GM13976 (cell line): ENCODE measurements at regions not wholly inside any gene's neighbourhood (a gene's known extent, or its start where the extent isn't known, plus 50 kb on each side); places are given as distances from the start of the nearest gene placed in this dataset.
"Not testable (repeated sequence)": the region's sequence is repeated elsewhere in the genome, so short reads cannot be mapped to it uniquely, and the experiment has no call there.

Experiments
- DNase-seq: peaks from one replicate; pipeline ENCODE4 v3.0.0; 2012; ENCODE audit warnings: low spot score
- in situ Hi-C: fragments of 300-500 bp; cut with MboI; formaldehyde crosslinking; loops from one replicate; pipeline ENCODE4 v1.12.0; 2022; ENCODE audit warnings: low sequenced_read_pairs, mixed read lengths, inconsistent platforms; ENCODE audit not compliant: unreplicated experiment
- TF ChIP-seq, protein P1 (sequence below): IDR thresholded peaks from 2 replicates; pipeline ENCODE4 v1.5.1; 2012; ENCODE audit warnings: borderline replicate concordance, mild to moderate bottlenecking; ENCODE audit not compliant: insufficient read depth; ENCODE audit errors: extremely low read depth, missing control alignments, control extremely low read depth

DNA sequence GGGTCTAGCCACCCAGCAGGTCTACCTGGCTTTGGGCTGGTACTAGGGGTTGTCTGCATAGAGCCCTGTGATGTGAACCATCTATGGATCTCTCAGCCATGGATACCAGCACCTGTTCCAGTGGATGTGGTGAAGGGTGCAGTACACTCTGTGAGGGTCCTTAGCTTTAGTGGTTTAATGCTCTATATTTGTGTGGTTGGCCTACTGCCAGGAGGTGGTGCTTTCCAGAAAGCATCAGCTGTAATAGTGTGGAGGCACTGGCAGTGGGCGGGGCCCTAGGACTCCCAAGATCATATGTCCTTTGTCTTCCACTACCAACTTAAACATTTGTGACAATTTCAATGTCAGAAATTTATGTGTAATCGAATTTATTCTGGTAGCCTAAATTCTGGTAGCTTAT, 1065.1 kb downstream of the RPIA start:
- DNase-seq, in situ Hi-C loops: not testable (repeated sequence)

DNA sequence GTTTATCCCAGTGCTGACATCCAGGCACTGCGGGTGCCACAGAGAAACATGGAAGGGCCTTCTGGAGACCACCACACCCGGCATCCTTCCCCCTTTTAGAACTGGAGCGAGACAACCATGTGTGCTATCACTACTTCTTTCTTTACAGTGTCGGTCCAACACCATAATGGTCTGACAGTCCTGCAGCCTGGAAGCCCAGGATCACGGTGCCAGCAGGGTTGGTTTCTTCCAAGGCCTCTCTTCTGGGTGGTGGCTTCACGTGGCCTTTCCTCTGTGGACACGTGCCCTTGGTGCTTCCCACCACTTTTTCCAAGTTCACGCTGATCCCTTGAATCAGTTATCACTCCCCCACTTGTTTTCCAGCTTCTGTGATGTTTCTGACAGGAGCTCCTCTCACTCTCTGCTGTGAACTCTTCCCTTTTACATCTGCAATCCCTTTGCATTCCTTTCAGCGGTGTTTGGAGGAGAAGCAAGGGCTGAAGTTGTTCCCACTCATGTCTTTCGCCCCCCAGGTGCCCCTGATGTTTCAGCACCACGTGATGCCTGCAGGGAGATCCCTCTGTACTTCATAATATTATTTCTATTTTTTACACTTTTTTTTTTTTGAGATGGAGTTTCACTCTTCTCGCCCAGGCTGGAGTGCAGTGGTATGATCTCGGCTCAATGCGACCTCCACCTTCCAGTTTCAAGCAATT, 1067.0 kb downstream of the RPIA start:
- DNase-seq, in situ Hi-C loops: not testable (repeated sequence)

DNA sequence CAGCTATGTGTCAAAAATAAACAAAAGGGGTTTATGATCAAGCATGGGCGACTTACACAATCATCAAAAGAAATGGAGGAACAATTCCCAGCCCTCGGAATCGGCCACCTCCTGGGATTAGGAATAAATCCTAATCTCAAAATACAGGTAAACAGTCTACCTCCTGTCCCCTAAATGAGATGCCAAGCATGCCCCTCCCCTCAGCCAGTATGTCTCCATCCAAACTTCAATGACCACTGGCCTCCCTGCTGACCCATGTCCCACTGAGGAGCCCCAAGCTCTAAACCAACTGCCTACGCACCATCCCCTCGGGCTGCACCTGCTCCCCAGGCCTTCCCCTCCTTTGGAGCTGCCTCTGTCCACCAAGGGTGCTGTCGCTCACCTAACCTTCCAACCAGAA, 1069.3 kb downstream of the RPIA start:
- in situ Hi-C loops, DNase-seq: not testable (repeated sequence)

DNA sequence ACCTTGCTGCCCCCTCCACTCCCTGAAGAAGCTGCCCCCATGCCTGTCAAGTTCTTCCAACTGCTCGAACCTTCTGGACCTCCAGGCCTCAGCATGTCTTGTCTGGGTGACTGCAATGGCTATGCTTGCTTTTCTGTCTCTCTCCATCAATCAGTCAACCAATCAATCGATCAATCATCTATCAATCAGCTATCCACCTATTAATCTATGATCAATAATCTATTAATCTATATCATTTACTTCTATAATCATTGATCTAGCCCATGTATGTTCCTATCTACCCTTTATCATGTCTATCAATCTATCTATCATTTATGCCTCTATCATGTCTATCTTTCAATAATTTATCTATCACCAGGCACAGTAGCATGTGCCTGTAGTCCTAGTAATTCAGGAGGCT, 1069.7 kb downstream of the RPIA start:
- in situ Hi-C loops, DNase-seq: not testable (repeated sequence)

DNA sequence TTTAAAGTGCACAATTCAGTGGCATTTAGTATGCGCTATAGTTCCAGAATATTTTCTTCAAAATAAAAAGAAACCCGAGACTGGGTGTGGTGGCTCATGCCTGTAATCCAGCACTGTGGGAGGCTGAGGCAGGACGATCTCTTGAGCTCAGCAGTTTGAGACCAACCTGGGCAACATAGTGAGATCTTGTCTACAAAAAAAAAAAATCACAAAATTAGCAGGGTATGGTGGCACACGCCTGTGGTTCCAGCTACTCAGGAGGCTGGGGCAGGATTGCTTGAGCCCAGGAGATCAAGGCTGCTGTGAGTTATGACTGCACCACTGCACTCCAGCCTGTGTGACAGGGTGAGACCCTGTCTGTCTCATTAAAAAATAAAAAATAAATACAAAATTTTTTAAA, 1070.4 kb downstream of the RPIA start:
- DNase-seq, in situ Hi-C loops: not testable (repeated sequence)

DNA sequence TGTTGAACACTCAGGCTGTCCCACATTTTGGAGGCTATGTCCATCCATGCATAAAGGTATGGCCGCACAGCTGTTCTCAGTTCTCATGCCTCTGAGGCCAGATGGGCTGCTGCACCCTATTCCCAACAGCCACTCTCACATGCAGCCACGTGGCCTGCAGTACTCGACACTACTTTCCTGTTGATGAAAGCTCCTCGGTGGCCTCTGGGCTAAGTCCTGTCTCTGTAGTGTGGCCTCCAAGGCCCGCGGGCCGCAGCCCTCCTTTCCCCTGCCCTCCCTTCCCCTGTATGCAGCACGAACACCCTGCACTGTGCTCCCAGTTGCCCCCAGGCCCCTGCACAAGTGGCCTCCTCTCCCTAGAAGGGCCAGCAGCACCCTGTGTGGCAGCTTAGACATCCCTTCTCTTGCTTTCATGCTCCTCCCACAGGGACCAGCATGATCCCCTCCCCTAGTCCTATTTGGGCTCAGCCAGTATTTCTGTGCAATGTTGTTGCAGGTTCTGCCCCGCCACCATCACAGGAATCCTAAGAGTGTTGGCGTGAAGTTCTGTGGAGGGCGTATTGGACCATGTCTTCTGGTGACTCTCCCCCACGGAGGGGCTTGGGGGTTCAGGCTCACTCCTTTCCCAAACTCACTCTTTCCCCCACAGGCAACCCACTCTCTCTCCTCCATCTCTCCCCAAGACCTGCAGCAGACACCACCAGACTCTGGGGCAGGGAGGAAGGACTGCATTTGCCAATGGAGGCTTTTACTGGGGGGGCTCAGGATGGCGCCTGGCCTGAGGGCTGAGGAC, 1071.2 kb downstream of the RPIA start:
- in situ Hi-C loops: not testable (repeated sequence)
- DNase-seq: peak; percentile 7

DNA sequence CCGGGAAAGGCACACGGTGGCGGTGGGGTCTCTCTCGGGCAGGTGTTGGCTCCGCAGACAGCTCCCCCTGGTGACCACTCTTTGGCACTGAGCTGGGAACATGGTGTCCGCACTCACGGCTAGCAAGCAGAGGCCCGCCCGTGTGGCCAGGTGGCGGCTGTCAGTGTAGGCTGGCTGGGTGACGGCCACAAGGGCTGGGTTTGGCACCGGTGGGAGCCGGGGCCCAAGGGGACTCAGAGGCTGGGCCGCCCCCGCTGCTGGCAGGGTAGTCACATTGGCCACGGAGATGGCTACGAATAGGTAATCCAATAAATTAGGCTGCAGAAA, 1071.7 kb downstream of the RPIA start:
- TF ChIP-seq, protein P1, sequence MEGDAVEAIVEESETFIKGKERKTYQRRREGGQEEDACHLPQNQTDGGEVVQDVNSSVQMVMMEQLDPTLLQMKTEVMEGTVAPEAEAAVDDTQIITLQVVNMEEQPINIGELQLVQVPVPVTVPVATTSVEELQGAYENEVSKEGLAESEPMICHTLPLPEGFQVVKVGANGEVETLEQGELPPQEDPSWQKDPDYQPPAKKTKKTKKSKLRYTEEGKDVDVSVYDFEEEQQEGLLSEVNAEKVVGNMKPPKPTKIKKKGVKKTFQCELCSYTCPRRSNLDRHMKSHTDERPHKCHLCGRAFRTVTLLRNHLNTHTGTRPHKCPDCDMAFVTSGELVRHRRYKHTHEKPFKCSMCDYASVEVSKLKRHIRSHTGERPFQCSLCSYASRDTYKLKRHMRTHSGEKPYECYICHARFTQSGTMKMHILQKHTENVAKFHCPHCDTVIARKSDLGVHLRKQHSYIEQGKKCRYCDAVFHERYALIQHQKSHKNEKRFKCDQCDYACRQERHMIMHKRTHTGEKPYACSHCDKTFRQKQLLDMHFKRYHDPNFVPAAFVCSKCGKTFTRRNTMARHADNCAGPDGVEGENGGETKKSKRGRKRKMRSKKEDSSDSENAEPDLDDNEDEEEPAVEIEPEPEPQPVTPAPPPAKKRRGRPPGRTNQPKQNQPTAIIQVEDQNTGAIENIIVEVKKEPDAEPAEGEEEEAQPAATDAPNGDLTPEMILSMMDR: no peak

DNA sequence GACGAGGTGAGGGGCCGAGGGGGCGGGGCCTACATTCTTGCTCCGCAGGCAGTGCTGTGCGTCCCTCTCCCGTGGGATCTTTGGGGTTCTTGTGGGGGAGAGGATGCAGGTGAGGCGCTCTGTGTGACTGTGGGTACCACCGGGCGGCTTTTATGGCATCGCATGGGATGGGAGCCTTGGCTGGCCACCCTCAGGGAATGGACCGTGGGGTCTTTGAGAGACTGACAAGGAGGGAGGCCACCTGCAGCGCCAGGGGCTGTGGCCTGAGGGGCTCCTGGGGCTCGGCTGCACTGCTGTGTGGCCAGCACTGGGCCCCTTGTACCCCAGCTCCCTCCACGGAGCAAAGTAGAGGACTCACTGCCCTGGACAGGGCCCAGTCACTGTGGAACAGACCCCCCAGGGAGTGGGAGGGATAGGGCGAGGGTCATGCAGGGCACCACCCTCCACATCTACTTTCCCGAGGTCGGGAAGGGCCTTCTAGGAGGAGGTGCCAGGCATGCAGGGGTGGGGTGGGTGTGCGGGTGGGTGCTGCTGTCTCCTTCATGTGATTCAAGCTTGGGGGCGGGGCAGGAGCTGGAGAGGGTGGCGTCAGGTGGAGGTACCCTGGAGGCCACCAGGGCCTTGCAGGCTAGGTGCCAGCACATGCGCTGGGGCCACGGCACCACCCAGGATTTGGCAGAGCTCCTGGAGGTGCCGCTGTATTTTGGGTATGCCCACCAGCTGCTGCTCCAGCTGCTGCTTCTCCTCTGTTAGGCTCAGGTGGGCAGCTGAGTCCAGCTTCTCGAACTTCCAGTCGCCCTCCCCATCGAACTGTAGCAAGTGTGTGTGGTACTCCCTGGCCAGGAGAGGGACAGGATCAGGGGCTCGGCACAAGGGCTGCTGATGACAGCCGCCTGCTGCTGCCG, 1072.4 kb downstream of the RPIA start:
- TF ChIP-seq, protein P1: no peak
- in situ Hi-C loops: no loop called here
- DNase-seq: peak; percentile 23

More for the DNA sequence above, 1071.7 kb downstream of the RPIA start:
- in situ Hi-C loops: no loop called here
- peak; percentile 8 for DNase-seq

DNA sequence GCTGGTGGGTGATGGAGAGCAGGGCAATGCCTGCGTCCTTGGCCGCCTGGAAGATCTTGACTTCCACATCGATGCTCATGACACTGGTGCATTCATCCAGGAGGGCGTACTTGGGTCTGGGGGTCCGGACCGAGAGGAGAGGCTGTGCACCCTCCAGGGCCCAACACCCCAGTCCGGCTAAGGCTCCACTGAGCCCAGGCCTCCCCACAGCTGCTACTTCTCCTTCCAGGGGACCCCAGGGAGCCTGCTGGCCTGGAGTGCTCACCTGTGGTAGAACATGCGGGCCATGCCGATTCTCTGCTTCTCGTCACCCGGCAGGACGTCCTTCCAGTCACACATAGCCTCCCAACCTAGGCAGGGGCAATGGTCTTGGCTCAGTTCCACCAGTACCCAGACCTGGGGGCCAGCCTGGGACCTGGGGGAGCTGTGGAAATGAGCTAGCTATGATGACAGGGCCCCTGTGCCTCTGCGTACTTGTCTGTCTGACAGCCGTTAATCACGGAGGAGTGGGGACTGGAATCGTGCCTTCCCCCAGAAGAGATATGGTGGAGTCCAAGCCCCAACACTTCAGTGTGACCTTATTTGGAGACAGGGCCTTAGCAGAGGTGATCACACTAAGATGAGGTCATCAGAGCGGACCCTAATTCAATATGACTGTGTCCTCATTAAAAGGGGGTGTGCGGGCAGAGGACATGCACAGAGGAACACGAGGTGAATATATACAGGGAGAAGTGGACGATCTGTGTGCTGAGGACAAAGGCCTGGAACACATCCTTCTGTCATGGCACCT, 1073.3 kb downstream of the RPIA start:
- peak; percentile 8 for DNase-seq
- in situ Hi-C loops: not testable (repeated sequence)

DNA sequence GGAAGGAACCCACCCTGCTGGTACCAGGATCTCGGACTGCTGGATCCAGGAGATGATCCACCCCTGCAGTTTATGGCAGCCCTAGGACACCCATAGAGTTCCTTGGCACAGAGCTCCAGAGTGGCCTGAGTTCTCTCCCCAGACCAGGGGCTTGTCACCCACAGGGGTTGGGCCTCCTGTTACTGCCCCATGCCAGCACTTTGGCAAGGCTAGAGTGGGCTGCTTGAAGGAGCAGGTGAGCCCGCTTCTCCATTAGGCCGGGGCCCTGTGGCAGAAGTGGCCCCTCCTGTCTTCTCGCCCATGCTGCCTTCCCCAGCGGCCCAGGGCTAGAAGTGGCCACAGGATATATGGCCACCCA, 1073.9 kb downstream of the RPIA start:
- in situ Hi-C loops: not testable (repeated sequence)
- DNase-seq: peak; percentile 6

DNA sequence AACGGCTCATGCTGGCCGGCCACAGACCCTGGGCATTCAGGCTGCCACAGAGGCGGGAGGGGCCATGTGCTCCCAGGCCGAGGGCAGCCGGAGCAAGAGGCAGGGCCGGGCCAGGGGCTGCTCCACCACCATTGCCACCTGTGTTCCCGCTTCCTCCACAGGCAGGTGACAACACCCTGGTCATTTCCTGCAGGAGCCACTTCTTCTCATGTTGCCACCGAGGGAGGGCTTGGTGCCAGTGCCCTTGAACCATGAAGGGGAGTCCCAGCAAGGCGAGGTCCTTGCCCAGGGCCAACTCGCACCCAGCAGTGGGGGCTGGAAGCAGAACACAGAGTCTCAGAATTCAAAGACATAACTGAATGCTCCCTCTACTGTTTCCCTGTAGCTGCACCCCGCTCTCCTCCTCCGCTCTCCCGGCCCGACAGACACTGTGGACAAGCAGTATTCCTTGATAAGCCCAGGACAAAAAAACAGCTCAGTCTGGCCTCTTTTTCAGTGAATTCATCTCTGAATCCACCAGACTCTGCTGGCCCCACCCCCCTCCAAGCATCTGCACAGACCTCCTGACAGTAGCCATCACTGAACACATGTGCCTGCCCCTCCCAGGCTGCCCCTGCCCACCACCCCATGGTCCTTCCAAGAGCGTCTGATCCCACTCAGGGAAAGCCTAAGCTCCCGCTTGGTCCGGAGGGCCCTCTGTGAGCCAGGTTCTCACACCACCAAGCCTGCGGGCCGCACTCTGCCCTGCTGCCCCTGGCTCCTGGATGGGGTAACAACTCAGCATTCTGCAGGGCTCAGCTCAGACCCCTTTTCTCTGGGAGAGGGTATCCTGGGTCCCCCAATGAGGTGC, 1074.9 kb downstream of the RPIA start:
- DNase-seq: peak; percentile 11
- in situ Hi-C loops: not testable (repeated sequence)

DNA sequence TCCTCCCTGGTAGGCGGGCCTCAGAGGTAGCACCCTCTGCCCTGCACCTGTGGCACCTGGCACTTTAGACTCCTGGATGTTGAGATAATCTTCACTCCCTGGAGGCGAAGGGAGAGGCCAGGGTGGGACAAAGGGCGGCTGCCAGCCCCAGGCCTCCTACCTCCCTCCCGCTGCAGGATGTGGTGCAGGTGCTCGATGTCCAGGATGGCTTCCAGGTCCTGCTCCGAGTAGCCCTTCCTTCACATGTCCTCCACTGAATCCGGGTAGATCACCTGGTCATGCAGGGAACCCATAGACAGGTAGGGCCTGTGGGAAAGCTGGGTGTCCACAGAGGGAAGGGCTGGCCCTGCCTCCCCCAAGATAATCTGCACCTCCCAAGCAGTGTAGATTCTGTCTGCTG, 1075.6 kb downstream of the RPIA start:
- in situ Hi-C loops: not testable (repeated sequence)
- peak; percentile 20 for DNase-seq
